ENCODE measurements at regions not wholly inside any gene's neighbourhood (a gene's known extent, or its start where the extent isn't known, plus 50 kb on each side); places are given as distances from the start of the nearest gene placed in this dataset.
"Not testable (repeated sequence)": the region's sequence is repeated elsewhere in the genome, so short reads cannot be mapped to it uniquely, and the experiment has no call there.

DNA sequence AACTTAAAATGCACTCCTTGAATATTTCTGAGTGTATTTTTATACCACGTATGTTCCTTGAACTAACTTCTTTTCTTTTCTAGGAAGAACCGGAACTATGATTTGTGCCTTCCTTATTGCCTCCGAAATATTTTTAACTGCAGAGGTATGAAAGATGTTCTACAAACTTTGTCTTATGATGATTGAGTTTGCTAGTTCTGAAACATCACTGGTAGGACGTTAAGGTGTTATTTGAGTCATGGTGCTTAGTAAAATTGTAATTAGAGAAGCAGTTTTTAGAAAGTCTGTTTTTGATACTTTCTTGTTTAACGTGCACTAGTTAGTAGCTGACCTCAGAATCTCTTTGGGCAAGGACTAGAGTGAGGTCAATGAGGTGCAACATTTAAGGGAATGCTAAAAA, 69.0 kb upstream of the PARP4 start:
- TF ChIP-seq POLR2A (IDR thresholded peaks at IDR 0.05) = not testable (repeated sequence)
- TF ChIP-seq, protein P1, sequence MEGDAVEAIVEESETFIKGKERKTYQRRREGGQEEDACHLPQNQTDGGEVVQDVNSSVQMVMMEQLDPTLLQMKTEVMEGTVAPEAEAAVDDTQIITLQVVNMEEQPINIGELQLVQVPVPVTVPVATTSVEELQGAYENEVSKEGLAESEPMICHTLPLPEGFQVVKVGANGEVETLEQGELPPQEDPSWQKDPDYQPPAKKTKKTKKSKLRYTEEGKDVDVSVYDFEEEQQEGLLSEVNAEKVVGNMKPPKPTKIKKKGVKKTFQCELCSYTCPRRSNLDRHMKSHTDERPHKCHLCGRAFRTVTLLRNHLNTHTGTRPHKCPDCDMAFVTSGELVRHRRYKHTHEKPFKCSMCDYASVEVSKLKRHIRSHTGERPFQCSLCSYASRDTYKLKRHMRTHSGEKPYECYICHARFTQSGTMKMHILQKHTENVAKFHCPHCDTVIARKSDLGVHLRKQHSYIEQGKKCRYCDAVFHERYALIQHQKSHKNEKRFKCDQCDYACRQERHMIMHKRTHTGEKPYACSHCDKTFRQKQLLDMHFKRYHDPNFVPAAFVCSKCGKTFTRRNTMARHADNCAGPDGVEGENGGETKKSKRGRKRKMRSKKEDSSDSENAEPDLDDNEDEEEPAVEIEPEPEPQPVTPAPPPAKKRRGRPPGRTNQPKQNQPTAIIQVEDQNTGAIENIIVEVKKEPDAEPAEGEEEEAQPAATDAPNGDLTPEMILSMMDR (IDR thresholded peaks at IDR 0.05) = not testable (repeated sequence)
